Neuron (in vitro differentiated cells): ENCODE measurements at regions not wholly inside any gene's neighbourhood (a gene's known extent, or its start where the extent isn't known, plus 50 kb on each side); places are given as distances from the start of the nearest gene placed in this dataset.
A peak's percentile ranks its signal among the peaks of the same experiment; 100 is the strongest.

Experiments
- H2AFZ ChIP-seq: one replicate; pipeline ENCODE4 v1.6.1; 2013; ENCODE audit warnings: low read depth, mild to moderate bottlenecking, inconsistent platforms, low read length, moderate library complexity
- H3K27me3 ChIP-seq: one replicate; pipeline ENCODE4 v1.6.1; 2013; ENCODE audit warnings: low read length; ENCODE audit not compliant: insufficient read depth
- H3K36me3 ChIP-seq: one replicate; pipeline ENCODE4 v1.6.1; 2013; ENCODE audit warnings: low read length; ENCODE audit not compliant: insufficient read depth
- H3K4me1 ChIP-seq: one replicate; pipeline ENCODE4 v1.6.1; 2013; ENCODE audit warnings: low read length; ENCODE audit not compliant: insufficient read depth
- H3K4me3 ChIP-seq: 2 replicates; pipeline ENCODE4 v1.5.1; 2013; ENCODE audit warnings: mild to moderate bottlenecking, low read length, moderate library complexity
- H3K9me3 ChIP-seq: one replicate; pipeline ENCODE4 v1.6.1; 2013; ENCODE audit warnings: low read length

DNA sequence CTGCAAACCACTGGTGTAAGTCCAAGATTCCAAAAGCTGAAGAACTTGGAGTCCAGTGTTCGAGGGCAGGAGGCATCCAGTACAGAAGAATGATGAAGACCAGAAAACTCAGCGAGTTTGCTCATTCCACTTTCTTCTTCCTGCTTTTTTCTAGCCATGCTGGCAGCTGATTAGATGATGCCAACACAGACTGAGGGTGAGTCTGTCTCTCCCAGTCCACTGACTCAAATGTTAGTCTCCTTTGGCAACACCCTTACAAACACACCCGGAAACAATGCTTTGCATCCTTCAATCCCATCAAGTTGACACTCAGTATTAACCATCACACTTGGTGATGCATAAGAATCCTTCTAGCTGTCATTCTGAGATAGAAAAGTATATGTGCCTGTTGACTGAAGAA is 1504.6 kb downstream of the EFNB2 start:
- H2AFZ ChIP-seq, result no peak overlapping the region
- no peak overlapping the region for H3K4me3 ChIP-seq
- no peaks in the 10 kb centered on the region for H3K9me3 ChIP-seq

DNA sequence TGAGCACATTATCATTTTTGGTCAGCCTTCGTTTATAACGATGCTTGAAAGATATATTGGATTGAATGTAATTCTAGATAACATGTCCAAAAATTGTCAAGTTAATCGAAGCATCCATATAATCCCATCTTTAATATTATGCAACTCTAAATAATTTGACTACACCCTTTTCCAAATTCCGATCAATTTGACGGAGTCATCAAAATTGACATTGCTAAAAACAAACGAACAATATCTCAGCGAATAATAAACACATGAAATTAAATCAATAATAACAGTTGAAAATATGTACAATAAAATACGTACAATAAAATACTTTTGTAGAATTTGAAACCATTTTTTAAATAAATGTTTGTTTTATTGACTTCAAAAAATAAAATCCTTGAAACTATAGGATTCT is 1516.4 kb downstream of the EFNB2 start:
- no peak overlapping the region for H3K4me3 ChIP-seq
- no peak overlapping the region for H2AFZ ChIP-seq
- no peaks in the 10 kb centered on the region for H3K36me3 ChIP-seq
- H3K9me3 ChIP-seq, result no peaks in the 10 kb centered on the region
- H3K4me1 ChIP-seq, result no peaks in the 10 kb centered on the region
- no peaks in the 10 kb centered on the region for H3K27me3 ChIP-seq

More for the DNA sequence above, 1504.6 kb downstream of the EFNB2 start:
- H3K36me3 ChIP-seq, result no peaks in the 10 kb centered on the region
- H3K4me1 ChIP-seq, result peaks cover 3% of the 10 kb centered on the region
- no peaks in the 10 kb centered on the region for H3K27me3 ChIP-seq

DNA sequence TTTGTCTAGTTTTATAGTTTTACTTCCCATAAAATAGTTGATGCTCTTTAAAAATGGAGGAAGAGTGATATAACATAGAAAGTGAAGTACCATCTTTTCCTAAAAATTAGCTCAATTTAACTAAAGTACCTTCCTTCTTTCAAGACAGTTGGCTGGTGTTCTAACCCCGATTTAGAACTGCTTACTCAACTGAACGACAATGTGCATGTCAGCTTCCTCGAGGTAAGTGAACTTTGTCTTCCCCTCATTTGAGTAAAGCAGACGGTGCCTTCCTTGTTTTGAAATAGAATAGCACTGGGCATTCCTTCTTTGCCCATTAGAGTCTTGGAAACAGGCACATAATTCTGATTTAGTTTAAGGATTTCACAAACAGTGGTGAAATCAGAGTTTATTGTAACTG is 1519.2 kb downstream of the EFNB2 start:
- no peaks in the 10 kb centered on the region for H3K36me3 ChIP-seq
- H3K27me3 ChIP-seq, result no peaks in the 10 kb centered on the region
- no peaks in the 10 kb centered on the region for H3K9me3 ChIP-seq
- H3K4me1 ChIP-seq, result no peaks in the 10 kb centered on the region
- H2AFZ ChIP-seq, result no peak overlapping the region
- H3K4me3 ChIP-seq, result no peak overlapping the region

DNA sequence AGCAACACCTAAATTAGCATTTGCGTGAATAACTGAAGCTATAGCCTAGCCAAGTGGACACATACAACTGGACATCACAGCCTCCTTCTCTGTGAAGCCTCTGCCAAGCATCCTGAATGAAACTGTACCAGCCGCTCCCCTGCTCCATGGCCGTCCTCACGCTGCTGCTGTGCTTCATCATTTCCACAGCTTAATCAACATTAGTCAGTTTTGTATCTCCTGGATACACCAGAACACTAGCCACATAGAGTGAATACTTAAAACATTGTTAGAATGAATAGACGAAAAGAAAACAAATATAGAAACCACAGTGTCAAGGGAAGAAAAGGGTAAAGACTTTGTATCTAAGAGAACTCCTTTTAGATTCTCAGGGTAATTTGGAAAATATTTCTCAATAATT is 1526.9 kb downstream of the EFNB2 start:
- Histone ChIP-seq H3K36me3 (no peaks in the 10 kb centered on the region), H3K9me3 (no peaks in the 10 kb centered on the region), H3K4me3 (no peak overlapping the region), H3K4me1 (no peaks in the 10 kb centered on the region), H2AFZ (no peak overlapping the region), H3K27me3 (no peaks in the 10 kb centered on the region)

DNA sequence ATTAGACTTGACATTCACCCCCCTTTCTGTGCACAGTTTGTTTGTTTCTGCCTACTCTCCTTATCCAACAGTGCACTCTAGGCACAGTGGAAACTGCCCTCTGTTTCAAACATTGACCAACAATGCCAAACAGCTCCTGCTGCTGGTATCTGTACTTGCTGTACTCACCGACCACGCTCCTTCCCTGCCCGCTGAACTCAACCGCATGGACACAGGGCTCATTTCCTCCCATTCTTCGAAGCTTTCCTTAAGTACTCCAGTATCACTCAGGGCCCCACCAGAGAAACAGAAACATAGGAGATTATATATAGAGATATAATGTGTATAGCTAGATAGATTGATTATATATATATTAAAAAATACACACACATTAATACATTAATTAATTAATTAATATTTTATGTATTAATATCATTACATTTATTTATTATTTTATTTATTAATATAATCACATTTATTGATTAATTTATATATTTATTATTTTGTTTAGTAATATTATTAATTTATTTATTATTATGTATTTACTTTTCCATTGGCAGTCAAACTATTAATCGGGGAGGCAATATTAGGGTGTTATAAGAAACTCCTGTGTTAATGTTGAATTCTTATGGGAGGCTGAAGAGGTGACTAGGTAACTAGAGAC is 1528.2 kb downstream of the EFNB2 start:
- Histone ChIP-seq H3K36me3 (no peaks in the 10 kb centered on the region), H3K4me1 (peaks cover 5% of the 10 kb centered on the region), H2AFZ (no peak overlapping the region)

DNA sequence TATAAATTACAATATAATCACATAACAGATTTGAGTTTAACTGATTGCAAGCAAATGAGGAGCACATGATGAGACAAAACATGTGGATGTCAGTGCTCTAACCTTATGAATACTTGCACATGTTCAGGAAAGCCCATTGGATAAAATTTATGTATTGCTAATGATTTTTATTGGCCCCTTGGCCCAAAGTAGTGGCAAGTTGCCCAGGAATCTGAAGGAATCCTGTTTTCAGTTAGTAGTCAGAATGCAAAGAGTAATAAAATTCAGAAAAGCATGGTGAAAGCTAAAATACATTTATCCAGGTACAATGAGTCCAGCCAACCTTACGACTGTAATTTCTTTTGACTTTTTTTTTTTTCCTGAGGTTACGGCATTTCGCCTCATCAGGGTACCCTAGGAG is 1539.4 kb downstream of the EFNB2 start:
- H2AFZ ChIP-seq, result no peak overlapping the region
- no peak overlapping the region for H3K4me3 ChIP-seq
- H3K27me3 ChIP-seq, result no peaks in the 10 kb centered on the region
- no peaks in the 10 kb centered on the region for H3K36me3 ChIP-seq
- no peaks in the 10 kb centered on the region for H3K9me3 ChIP-seq
- no peaks in the 10 kb centered on the region for H3K4me1 ChIP-seq

More for the DNA sequence above, 1528.2 kb downstream of the EFNB2 start:
- no peaks in the 10 kb centered on the region for H3K27me3 ChIP-seq
- H3K9me3 ChIP-seq, result no peaks in the 10 kb centered on the region
- H3K4me3 ChIP-seq, result no peak overlapping the region

DNA sequence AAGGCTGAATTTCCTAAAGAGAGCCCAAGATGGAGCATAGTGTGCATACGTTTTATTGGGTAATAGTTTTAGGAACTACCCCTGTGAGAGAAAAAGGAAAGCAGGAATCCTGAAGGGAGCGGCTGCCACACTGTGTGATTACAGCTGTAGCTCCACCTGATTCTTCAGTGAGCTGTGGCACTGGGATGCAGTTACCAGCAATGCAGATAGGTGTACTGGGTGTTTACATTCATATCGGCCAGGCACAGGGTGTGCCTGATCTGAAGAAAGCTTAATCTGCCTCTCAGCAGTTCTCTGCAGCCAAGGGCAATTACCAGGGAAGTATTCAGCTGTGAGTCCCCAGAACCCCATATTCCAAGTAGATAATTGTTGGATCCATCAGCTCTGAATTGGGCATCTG is 1541.8 kb downstream of the EFNB2 start:
- Histone ChIP-seq H3K36me3 (no peaks in the 10 kb centered on the region), H2AFZ (no peak overlapping the region), H3K4me1 (no peaks in the 10 kb centered on the region), H3K9me3 (no peaks in the 10 kb centered on the region), H3K4me3 (no peak overlapping the region), H3K27me3 (no peaks in the 10 kb centered on the region)

DNA sequence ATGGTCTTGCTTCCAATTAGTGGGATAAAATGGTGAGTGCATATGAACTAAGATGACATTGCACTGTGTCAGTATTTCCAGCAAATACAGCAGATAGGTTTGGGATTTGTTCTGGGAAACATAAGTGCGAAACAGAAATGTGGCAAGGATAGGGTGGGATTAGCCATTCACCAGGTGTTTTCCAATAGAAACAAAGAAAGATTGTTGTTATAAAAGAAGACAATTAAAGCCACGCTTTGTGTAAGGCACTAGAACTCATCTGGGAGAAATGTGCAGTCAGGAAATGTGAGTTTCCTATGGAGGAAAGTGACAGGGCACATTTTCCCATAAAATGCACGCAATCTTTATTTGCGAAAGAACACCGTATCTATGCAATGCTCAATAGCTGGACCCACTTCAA is 1547.8 kb downstream of the EFNB2 start:
- no peaks in the 10 kb centered on the region for H3K27me3 ChIP-seq
- no peaks in the 10 kb centered on the region for H3K4me1 ChIP-seq
- H3K36me3 ChIP-seq, result no peaks in the 10 kb centered on the region
- no peaks in the 10 kb centered on the region for H3K9me3 ChIP-seq
- H2AFZ ChIP-seq, result no peak overlapping the region
- no peak overlapping the region for H3K4me3 ChIP-seq

DNA sequence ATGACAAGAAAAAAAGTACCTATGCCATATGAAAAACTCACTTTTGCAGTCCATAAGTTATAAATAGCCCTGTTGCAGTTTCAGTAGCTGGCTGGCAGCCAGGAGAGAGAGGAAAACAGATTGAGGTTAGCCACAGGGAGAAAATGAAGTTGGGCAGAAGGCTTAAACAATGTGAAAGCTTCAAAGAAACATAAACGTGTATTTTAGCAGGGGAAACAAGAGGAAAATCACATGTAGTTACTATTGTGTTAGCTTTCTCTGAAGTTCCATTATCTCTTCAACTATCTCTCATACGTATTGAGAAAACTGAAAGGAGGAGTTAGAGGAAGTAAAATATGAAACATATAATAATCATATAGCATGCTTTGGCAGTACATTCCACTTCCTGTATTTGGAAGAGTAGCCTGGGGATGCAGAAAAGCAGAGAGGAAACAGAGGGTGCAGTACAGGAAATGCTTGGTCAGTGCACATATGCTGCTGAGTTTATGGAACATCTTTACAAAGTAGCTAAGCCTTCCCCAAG is 1551.1 kb downstream of the EFNB2 start:
- Histone ChIP-seq H3K36me3 (no peaks in the 10 kb centered on the region), H3K4me3 (no peak overlapping the region), H3K9me3 (no peaks in the 10 kb centered on the region), H3K27me3 (no peaks in the 10 kb centered on the region), H2AFZ (peak overlapping the region; percentile 36), H3K4me1 (no peaks in the 10 kb centered on the region)

DNA sequence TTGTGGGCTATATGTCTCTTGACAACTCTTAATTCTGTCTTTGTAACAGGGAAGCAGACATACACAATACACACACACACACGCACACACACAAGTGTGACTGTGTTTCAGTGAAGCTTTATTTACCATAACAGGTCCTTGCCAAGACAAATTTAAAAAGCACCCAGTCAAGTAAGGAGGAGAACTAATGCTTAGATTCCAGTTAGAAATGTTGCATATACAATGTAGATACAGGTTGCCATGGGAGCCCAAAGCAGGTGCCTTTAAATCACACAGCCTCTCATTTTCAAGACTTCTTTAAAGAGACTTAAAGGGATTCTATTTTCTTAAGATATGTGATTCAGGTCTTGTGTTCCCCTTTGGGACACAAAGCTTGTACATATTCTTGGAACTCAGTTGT is 1551.9 kb downstream of the EFNB2 start:
- H3K9me3 ChIP-seq, result no peaks in the 10 kb centered on the region
- no peaks in the 10 kb centered on the region for H3K4me1 ChIP-seq
- H2AFZ ChIP-seq, result no peak overlapping the region
- no peak overlapping the region for H3K4me3 ChIP-seq
- no peaks in the 10 kb centered on the region for H3K36me3 ChIP-seq
- H3K27me3 ChIP-seq, result no peaks in the 10 kb centered on the region

DNA sequence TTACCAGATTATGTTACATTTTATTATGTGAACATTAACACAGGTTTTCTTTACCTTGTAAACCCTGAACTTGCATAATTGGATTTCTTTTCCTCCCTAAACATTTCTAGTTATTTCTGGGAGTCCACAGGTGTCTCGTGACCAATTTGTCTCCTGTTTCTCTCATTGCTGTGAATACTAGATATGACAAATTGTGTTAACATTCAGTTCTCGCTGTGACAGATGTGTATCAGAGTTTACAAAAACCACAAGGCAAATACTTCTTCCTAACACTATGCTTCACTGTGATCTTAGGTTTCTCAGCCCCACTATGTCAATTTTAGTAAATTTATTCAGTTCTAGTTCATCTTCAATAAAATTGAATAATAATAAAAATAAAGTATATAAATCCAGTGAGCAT is 1554.9 kb downstream of the EFNB2 start:
- Histone ChIP-seq H2AFZ (no peak overlapping the region), H3K36me3 (no peaks in the 10 kb centered on the region), H3K4me3 (no peak overlapping the region), H3K4me1 (no peaks in the 10 kb centered on the region), H3K27me3 (no peaks in the 10 kb centered on the region), H3K9me3 (no peaks in the 10 kb centered on the region)

DNA sequence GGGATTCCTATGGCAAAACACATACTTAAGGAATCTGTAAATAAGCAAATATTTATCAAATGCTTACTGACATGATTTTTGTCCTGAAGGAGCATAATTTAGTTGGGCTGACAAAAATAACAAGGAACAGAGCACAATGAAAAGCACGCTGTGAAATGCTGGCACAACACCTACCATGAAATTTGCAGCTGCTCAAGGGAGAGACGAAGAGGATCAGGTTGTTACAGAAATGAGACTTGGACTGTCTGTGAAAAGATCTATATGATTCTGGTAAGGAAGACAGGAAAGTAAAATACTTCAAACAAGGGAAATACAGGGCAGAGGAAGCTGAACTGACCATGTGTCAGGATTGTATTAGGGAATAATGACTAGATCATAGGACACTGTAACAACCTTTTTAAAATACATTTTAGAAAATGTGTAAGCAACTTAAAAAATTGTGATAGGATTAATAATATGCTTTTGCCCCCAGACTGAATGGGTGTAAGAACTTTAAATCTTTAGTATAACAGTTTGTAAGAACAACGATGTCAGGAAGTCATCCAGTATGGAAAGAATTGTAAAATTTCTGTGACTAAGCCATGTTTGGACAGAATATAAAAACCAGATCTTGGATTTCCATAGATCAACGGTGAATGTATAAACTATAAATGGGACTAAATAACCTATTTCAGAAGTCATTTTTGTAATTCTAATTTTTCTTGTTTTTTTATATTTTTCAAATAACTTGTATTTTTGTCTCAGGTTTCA is 1556.0 kb downstream of the EFNB2 start:
- Histone ChIP-seq H3K4me3 (no peak overlapping the region), H3K4me1 (no peaks in the 10 kb centered on the region), H3K36me3 (no peaks in the 10 kb centered on the region), H3K9me3 (no peaks in the 10 kb centered on the region), H3K27me3 (no peaks in the 10 kb centered on the region), H2AFZ (no peak overlapping the region)

DNA sequence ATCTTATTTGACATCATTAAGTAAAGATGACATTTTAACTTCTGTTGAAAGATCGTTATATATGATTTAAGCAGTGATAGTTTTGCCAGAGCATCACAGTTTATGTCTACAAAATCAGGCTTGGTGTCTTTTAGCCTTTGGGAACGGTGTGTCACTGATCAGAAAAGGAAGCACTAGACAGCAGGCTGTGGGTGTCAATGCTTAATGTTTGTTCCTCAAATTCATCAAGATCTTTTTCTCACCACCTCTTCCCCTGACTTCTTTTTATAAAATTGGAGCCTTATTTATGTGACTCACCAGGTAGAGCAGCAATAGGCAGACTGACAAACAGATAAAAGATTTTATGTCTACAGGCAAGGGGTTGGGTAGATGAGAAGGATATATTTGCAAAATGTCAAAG is 1558.5 kb downstream of the EFNB2 start:
- Histone ChIP-seq H3K27me3 (no peaks in the 10 kb centered on the region), H2AFZ (no peak overlapping the region), H3K9me3 (no peaks in the 10 kb centered on the region), H3K4me1 (no peaks in the 10 kb centered on the region), H3K36me3 (no peaks in the 10 kb centered on the region), H3K4me3 (no peak overlapping the region)
